NCI-H187 (cell line): ENCODE measurements at regions not wholly inside any gene's neighbourhood (a gene's known extent, or its start where the extent isn't known, plus 50 kb on each side); places are given as distances from the start of the nearest gene placed in this dataset.
A peak's percentile ranks its signal among the peaks of the same experiment; 100 is the strongest.
"Not testable (repeated sequence)": the region's sequence is repeated elsewhere in the genome, so short reads cannot be mapped to it uniquely, and the experiment has no call there.

Source experiments
- DNase-seq, 2 experiments: peaks; one replicate each; lab custom pipeline; 2025; lab: John Stamatoyannopoulos, UW

GRCh38 chr6:9200712-9201111 lies 765.4 kb upstream of the SLC35B3 start:
- DNase-seq = no peak

- DNase-seq = no peak
These were observed 762.4 kb upstream of the SLC35B3 start for GRCh38 chr6:9197726-9198125.

GRCh38 chr6:9195322-9195721 lies 760.0 kb upstream of the SLC35B3 start:
- DNase-seq = no peak

GRCh38 chr6:9192405-9192909 lies 757.1 kb upstream of the SLC35B3 start:
- DNase-seq = no peak

- DNase-seq = no peak
These were observed 750.8 kb upstream of the SLC35B3 start for GRCh38 chr6:9186148-9186547.

- DNase-seq = no peak
These were observed 742.7 kb upstream of the SLC35B3 start for GRCh38 chr6:9178071-9178470.

- no peak for DNase-seq
These were observed 737.9 kb upstream of the SLC35B3 start for GRCh38 chr6:9173229-9173628.

GRCh38 chr6:9172096-9172495 lies 736.8 kb upstream of the SLC35B3 start:
- no peak for DNase-seq

- no peak for DNase-seq
These were observed 733.3 kb upstream of the SLC35B3 start for GRCh38 chr6:9168669-9169068.

GRCh38 chr6:9161731-9162130 lies 726.4 kb upstream of the SLC35B3 start:
- DNase-seq = no peak

GRCh38 chr6:9159051-9159450 lies 723.7 kb upstream of the SLC35B3 start:
- DNase-seq = no peak

GRCh38 chr6:9155836-9156235 lies 720.5 kb upstream of the SLC35B3 start:
- DNase-seq = no peak

GRCh38 chr6:9143140-9143539 lies 707.8 kb upstream of the SLC35B3 start:
- DNase-seq = no peak

- no peak for DNase-seq
These were observed 705.7 kb upstream of the SLC35B3 start for GRCh38 chr6:9140951-9141460.

- peak; percentile 30 to 47 for DNase-seq
These were observed 704.8 kb upstream of the SLC35B3 start for GRCh38 chr6:9140172-9140571.

- no peak for DNase-seq
These were observed 704.4 kb upstream of the SLC35B3 start for GRCh38 chr6:9139746-9140145.

- no peak for DNase-seq
These were observed 703.6 kb upstream of the SLC35B3 start for GRCh38 chr6:9138936-9139335.

GRCh38 chr6:9136141-9136822 lies 700.9 kb upstream of the SLC35B3 start:
- no peak for DNase-seq

GRCh38 chr6:9131616-9132015 lies 696.3 kb upstream of the SLC35B3 start:
- no peak for DNase-seq

GRCh38 chr6:9131201-9131600 lies 695.9 kb upstream of the SLC35B3 start:
- no peak for DNase-seq

GRCh38 chr6:9128970-9129369 lies 693.6 kb upstream of the SLC35B3 start:
- no peak for DNase-seq

GRCh38 chr6:9126878-9127560 lies 691.7 kb upstream of the SLC35B3 start:
- no peak for DNase-seq

- not testable (repeated sequence) for DNase-seq
These were observed 690.7 kb upstream of the SLC35B3 start for GRCh38 chr6:9126034-9126433.
